WERI-Rb-1 (cell line): ENCODE measurements at regions not wholly inside any gene's neighbourhood (a gene's known extent, or its start where the extent isn't known, plus 50 kb on each side); places are given as distances from the start of the nearest gene placed in this dataset.

Experiments used
- DNase-seq: peaks from one replicate; pipeline ENCODE4 v3.0.0-alpha.2; 2020
- H3K27ac ChIP-seq: fragments of 250-450 bp; sonication (Bioruptor Pico); 2 replicates; pipeline ENCODE4 v1.5.1; 2020; ENCODE audit warnings: mild to moderate bottlenecking, moderate library complexity
- H3K27me3 ChIP-seq: fragments of 250-450 bp; sonication (Bioruptor Pico); 2 replicates; pipeline ENCODE4 v1.5.1; 2021; ENCODE audit warnings: mild to moderate bottlenecking, low read depth, moderate library complexity; ENCODE audit not compliant: insufficient read depth, severe bottlenecking
- H3K36me3 ChIP-seq: fragments of 250-450 bp; sonication (Bioruptor Pico); 2 replicates; pipeline ENCODE4 v1.5.1; 2020; ENCODE audit warnings: mild to moderate bottlenecking, moderate library complexity
- H3K4me3 ChIP-seq: 2 replicates; pipeline ENCODE4 v1.5.1; 2011; ENCODE audit warnings: low read depth, mild to moderate bottlenecking, control low read depth, low read length
- H3K9me3 ChIP-seq: fragments of 250-450 bp; sonication (Bioruptor Pico); 2 replicates; pipeline ENCODE4 v1.5.1; 2021; ENCODE audit warnings: mild to moderate bottlenecking, moderate library complexity; ENCODE audit not compliant: severe bottlenecking
- TF ChIP-seq, protein P1 (sequence below): IDR thresholded peaks from 2 replicates; pipeline ENCODE4 v1.5.1; 2011; ENCODE audit warnings: low read depth, mild to moderate bottlenecking, control low read depth, inconsistent platforms, low read length

GRCh38 chr5:118016396-118016795 is 972.0 kb downstream of the DTWD2 start:
- no peak for DNase-seq
- Histone ChIP-seq H3K36me3 (no peaks in the 10 kb centered on the region), H3K27me3 (no peaks in the 10 kb centered on the region), H3K4me3 (no peak overlapping the region), H3K27ac (no peak overlapping the region), H3K9me3 (no peaks in the 10 kb centered on the region)
- TF ChIP-seq, protein P1, sequence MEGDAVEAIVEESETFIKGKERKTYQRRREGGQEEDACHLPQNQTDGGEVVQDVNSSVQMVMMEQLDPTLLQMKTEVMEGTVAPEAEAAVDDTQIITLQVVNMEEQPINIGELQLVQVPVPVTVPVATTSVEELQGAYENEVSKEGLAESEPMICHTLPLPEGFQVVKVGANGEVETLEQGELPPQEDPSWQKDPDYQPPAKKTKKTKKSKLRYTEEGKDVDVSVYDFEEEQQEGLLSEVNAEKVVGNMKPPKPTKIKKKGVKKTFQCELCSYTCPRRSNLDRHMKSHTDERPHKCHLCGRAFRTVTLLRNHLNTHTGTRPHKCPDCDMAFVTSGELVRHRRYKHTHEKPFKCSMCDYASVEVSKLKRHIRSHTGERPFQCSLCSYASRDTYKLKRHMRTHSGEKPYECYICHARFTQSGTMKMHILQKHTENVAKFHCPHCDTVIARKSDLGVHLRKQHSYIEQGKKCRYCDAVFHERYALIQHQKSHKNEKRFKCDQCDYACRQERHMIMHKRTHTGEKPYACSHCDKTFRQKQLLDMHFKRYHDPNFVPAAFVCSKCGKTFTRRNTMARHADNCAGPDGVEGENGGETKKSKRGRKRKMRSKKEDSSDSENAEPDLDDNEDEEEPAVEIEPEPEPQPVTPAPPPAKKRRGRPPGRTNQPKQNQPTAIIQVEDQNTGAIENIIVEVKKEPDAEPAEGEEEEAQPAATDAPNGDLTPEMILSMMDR, result no peak

DNA sequence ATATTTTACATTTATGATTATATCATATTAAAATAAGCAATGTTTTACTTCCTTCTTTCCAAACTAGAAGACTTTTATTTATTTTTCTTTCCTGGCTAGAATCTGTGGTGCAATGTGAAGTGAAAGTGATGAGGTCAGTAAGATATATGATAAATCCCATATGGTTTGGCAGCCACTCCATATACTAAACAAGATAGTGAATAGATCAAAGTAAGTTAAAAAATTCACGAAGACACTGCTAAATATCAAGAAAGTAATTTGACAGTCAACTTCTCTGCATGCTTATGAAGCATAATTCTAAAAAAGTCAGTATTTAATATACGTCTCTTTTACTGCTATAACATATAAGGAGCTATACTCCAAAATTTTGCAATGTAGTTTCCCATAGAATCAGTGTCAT is 972.8 kb downstream of the DTWD2 start:
- TF ChIP-seq, protein P1, result no peak
- Histone ChIP-seq H3K27ac (no peak overlapping the region), H3K4me3 (no peak overlapping the region), H3K9me3 (no peaks in the 10 kb centered on the region), H3K27me3 (no peaks in the 10 kb centered on the region), H3K36me3 (no peaks in the 10 kb centered on the region)
- DNase-seq, result no peak

DNA sequence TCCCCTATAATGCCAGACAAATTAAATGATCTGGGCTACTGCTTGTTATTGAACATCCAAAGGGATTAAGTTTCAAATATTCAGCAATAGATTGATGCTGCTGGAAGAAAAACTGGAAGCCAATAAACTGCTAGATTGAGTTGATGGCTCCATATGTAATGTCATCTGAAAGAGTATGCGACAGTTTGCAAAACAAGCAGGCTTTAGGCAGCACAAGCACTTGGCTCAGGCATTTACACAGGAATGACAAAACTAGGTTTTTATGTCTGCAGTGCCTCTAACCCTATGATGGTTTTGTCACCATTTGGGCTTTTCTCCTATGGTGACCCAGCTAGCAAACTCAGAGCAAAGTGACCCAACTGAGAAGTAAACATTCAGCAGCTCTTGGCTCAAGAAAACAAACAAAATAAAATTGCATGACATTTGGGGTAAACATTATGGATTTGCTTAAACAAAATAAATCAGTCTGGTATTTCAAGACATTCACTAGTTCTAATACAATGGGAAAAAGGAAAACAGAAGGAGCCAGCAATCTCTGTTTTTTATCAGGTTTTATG is 978.5 kb downstream of the DTWD2 start:
- no peaks in the 10 kb centered on the region for H3K27me3 ChIP-seq

GRCh38 chr5:118008779-118009178 is 979.6 kb downstream of the DTWD2 start:
- Histone ChIP-seq H3K4me3 (no peak overlapping the region), H3K27me3 (no peaks in the 10 kb centered on the region), H3K27ac (no peak overlapping the region), H3K9me3 (no peaks in the 10 kb centered on the region), H3K36me3 (no peaks in the 10 kb centered on the region)
- DNase-seq, result no peak
- TF ChIP-seq, protein P1, result no peak

More for the DNA sequence above, 978.5 kb downstream of the DTWD2 start:
- no peak for DNase-seq
- TF ChIP-seq, protein P1, result no peak
- no peaks in the 10 kb centered on the region for H3K9me3 ChIP-seq
- no peak overlapping the region for H3K27ac ChIP-seq
- H3K36me3 ChIP-seq, result no peaks in the 10 kb centered on the region
- no peak overlapping the region for H3K4me3 ChIP-seq

DNA sequence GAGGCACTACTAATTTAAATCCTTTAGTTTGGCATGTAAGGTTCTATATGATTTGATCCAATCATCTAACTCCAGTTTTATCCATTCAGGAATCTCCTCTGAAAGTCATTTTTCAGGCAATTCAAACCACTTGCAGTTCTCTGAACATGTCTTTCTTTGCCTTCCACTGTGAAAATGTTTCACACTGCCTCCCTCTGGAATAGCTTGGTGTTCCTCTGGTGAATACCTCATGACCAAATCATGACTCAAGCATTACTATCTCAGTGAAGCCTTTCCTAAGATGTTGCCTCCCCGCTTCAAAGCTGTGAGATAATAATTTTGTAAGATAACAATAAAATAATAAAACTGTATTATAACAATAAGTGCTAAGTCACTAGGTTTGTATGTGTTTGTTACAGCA is 981.1 kb downstream of the DTWD2 start:
- no peaks in the 10 kb centered on the region for H3K9me3 ChIP-seq
- H3K4me3 ChIP-seq, result no peak overlapping the region
- TF ChIP-seq, protein P1, result no peak
- no peak for DNase-seq
- H3K36me3 ChIP-seq, result no peaks in the 10 kb centered on the region
- H3K27me3 ChIP-seq, result no peaks in the 10 kb centered on the region
- no peak overlapping the region for H3K27ac ChIP-seq

- Histone ChIP-seq H3K27me3 (no peaks in the 10 kb centered on the region), H3K27ac (no peak overlapping the region), H3K36me3 (no peaks in the 10 kb centered on the region), H3K4me3 (no peak overlapping the region), H3K9me3 (no peaks in the 10 kb centered on the region)
- TF ChIP-seq, protein P1, result no peak
- DNase-seq, result no peak
Measured at GRCh38 chr5:118006219-118006618, 982.1 kb downstream of the DTWD2 start.
